Endothelial cell of umbilical vein (primary cell): ENCODE measurements at regions not wholly inside any gene's neighbourhood (a gene's known extent, or its start where the extent isn't known, plus 50 kb on each side); places are given as distances from the start of the nearest gene placed in this dataset.

Experiments used
- BruUV-seq: library from RNA; stranded (reverse); fragments of 400-500 nt; replicated peaks from 2 replicates; lab custom pipeline; 2021; lab: Mats Ljungman, UMichigan
- CTCF ChIA-PET: fragments of 300-600, 350-600 bp; sonication (Branson Sonifier 250); formaldehyde crosslinking; loops from one replicate; lab custom pipeline; 2021; ENCODE audit warnings: antibody characterized with exemption, inconsistent platforms; lab: Charles Lee
- POLR2A ChIA-PET: fragments of 300-600, 350-600 bp; sonication (Branson Sonifier 250); formaldehyde crosslinking; loops from one replicate; lab custom pipeline; 2021; ENCODE audit warnings: antibody characterized with exemption, inconsistent platforms; lab: Charles Lee
- DNase-seq: peaks from one replicate; pipeline ENCODE4 v3.0.0-alpha.2; 2011; ENCODE audit warnings: low read depth, low spot score
- FAIRE-seq: peaks from 2 replicates; lab custom pipeline; 2011; peaks lifted over from hg19 to GRCh38; lab: Jason Lieb, UNC
- H2AFZ ChIP-seq: 2 replicates; pipeline ENCODE4 v1.6.0; 2012; ENCODE audit warnings: low read depth, low read length, control low read depth, inconsistent platforms
- H3K27ac ChIP-seq: 2 replicates; pipeline ENCODE4 v1.5.1; 2011; ENCODE audit warnings: low read depth, mild to moderate bottlenecking, control low read depth, low read length, moderate library complexity; ENCODE audit not compliant: insufficient read depth
- H3K27me3 ChIP-seq, 2 experiments: 2 replicates each; pipeline versions ENCODE4 v1.6.0 to v1.6.1; 2011; ENCODE audit warnings: low read length in 2 of 2, mixed read lengths in 1 of 2; ENCODE audit not compliant: control insufficient read depth in 2 of 2, insufficient read depth in 2 of 2
- H3K36me3 ChIP-seq, 2 experiments: 2 replicates in 1 of 2; 3 replicates in 1 of 2; pipeline ENCODE4 v1.5.1; 2011; ENCODE audit warnings: low read length in 2 of 2, mild to moderate bottlenecking in 1 of 2, moderate library complexity in 1 of 2; ENCODE audit not compliant: control insufficient read depth in 2 of 2, insufficient read depth in 2 of 2; ENCODE audit errors: extremely low read depth in 1 of 2
- H3K4me1 ChIP-seq: 3 replicates; pipeline ENCODE4 v1.5.1; 2011; ENCODE audit warnings: mild to moderate bottlenecking, low read length; ENCODE audit not compliant: control insufficient read depth, insufficient read depth; ENCODE audit errors: extremely low read depth
- H3K4me2 ChIP-seq: 2 replicates; pipeline ENCODE4 v1.6.1; 2011; ENCODE audit warnings: low read length, control low read depth, mixed read lengths; ENCODE audit not compliant: insufficient read depth
- H3K4me3 ChIP-seq, 3 experiments: fragments of 200-600 bp in 1 of 3; sonication (generic), shearing (Covaris generic) in 1 of 3; replicated peaks in 1 of 3; 2 replicates each; pipeline ENCODE4 v1.5.1; 2011 to 2016; ENCODE audit warnings: control low read depth in 3 of 3, low read length in 3 of 3, mild to moderate bottlenecking in 2 of 3, inconsistent platforms in 1 of 3, low read depth in 1 of 3, moderate library complexity in 1 of 3; ENCODE audit not compliant: insufficient read depth in 1 of 3
- H3K79me2 ChIP-seq: 2 replicates; pipeline ENCODE4 v1.6.0; 2012; ENCODE audit warnings: low read length, inconsistent platforms; ENCODE audit not compliant: control insufficient read depth, insufficient read depth
- H3K9ac ChIP-seq: replicated peaks from 2 replicates; pipeline ENCODE3; 2011; ENCODE audit warnings: low read length, control low read depth; ENCODE audit not compliant: insufficient read depth; ENCODE audit errors: extremely low read depth
- H3K9me1 ChIP-seq: replicated peaks from 3 replicates; pipeline ENCODE4 v1.6.0; 2011; ENCODE audit warnings: mild to moderate bottlenecking, low read length; ENCODE audit not compliant: control insufficient read depth, insufficient read depth; ENCODE audit errors: extremely low read depth
- H3K9me3 ChIP-seq: replicated peaks from 2 replicates; pipeline ENCODE4 v1.5.1; 2012; ENCODE audit warnings: low read length, inconsistent platforms; ENCODE audit not compliant: control insufficient read depth, insufficient read depth
- H4K20me1 ChIP-seq: replicated peaks from 2 replicates; pipeline ENCODE3; 2011; ENCODE audit warnings: mild to moderate bottlenecking, low read length; ENCODE audit not compliant: control insufficient read depth, insufficient read depth; ENCODE audit errors: extremely low read depth
- CTCF ChIP-seq, 2 donors: IDR thresholded peaks; 1 replicate in 1 of 2; 2 replicates in 1 of 2; pipeline ENCODE4 v1.5.1; 2011; ENCODE audit warnings: low read length in 2 of 2, mild to moderate bottlenecking in 2 of 2, moderate library complexity in 2 of 2, control low read depth in 1 of 2, inconsistent platforms in 1 of 2, low read depth in 1 of 2; ENCODE audit not compliant: insufficient read depth in 1 of 2; ENCODE audit errors: extremely low read depth in 1 of 2
- EZH2 ChIP-seq: IDR thresholded peaks from 2 replicates; pipeline ENCODE4 v1.6.1; 2012; ENCODE audit warnings: borderline replicate concordance, low read depth, mild to moderate bottlenecking, moderate library complexity, low read length, inconsistent platforms; ENCODE audit not compliant: severe bottlenecking
- FOS ChIP-seq: IDR thresholded peaks from 2 replicates; pipeline ENCODE4 v1.6.1; 2011; ENCODE audit warnings: mild to moderate bottlenecking, low read length, moderate library complexity, borderline replicate concordance; ENCODE audit not compliant: insufficient read depth
- GATA2 ChIP-seq: IDR thresholded peaks from 2 replicates; pipeline ENCODE4 v1.7.0; 2011; ENCODE audit warnings: low read depth, mild to moderate bottlenecking, moderate library complexity, mixed read lengths, low read length; ENCODE audit not compliant: insufficient read length, insufficient read depth
- JUN ChIP-seq: IDR thresholded peaks from 2 replicates; pipeline ENCODE4 v1.6.1; 2011; ENCODE audit warnings: borderline replicate concordance, low read depth; ENCODE audit not compliant: insufficient read length, insufficient read depth
- MAX ChIP-seq: IDR thresholded peaks from 2 replicates; pipeline ENCODE4 v1.6.1; 2011; ENCODE audit not compliant: insufficient read depth, insufficient read length
- MYC ChIP-seq: IDR thresholded peaks from one replicate; pipeline ENCODE4 v1.6.1; 2011; ENCODE audit warnings: mild to moderate bottlenecking, low read depth, low read length
- POLR2A ChIP-seq: IDR thresholded peaks from 2 replicates; pipeline ENCODE4 v1.6.1; 2012; ENCODE audit warnings: low read depth, mild to moderate bottlenecking, control low read depth, low read length
- POLR2AphosphoS5 ChIP-seq: IDR thresholded peaks from 2 replicates; pipeline ENCODE4 v1.6.1; 2012; ENCODE audit warnings: low read depth, mild to moderate bottlenecking, control low read depth, low read length, moderate library complexity; ENCODE audit not compliant: insufficient read depth
- dilution Hi-C: fragments of 300-500 bp; cut with MboI; formaldehyde crosslinking; loops from one replicate; pipeline ENCODE4 v1.15.0; 2019; ENCODE audit warnings: low sequenced_read_pairs; ENCODE audit not compliant: extremely low pct_ligation_motif_present
- intact Hi-C: fragments of 100-400 bp; cut with micrococcal nuclease; formaldehyde crosslinking; loops from one replicate; pipeline ENCODE4 v1.10.0; 2022

- H3K9ac ChIP-seq: no peak overlapping the region
- DNase-seq: no peak
- H4K20me1 ChIP-seq: no peaks in the 10 kb centered on the region
- CTCF ChIA-PET: no interaction called here
- H3K4me3 ChIP-seq: no peak overlapping the region
- intact Hi-C loops: no loop called here
- no peaks in the 10 kb centered on the region for H3K36me3 ChIP-seq
- H3K9me3 ChIP-seq: no peaks in the 10 kb centered on the region
- H3K9me1 ChIP-seq: no peaks in the 10 kb centered on the region
- dilution Hi-C loops: no loop called here
- H3K27ac ChIP-seq: no peak overlapping the region
- no peak for FAIRE-seq
- BruUV-seq: no TSS peak
- no peak for TF ChIP-seq JUN
- no peak for TF ChIP-seq MAX
- no peak for TF ChIP-seq FOS
- no peak for TF ChIP-seq GATA2
- TF ChIP-seq POLR2A: no peak
- TF ChIP-seq CTCF (IDR thresholded peaks at IDR 0.05; ENCODE audit: extremely low read depth in 1 of 2, insufficient read depth in 1 of 2, low read depth in 1 of 2, low read length in 2 of 2): no peak
- no peak for TF ChIP-seq POLR2AphosphoS5
- TF ChIP-seq EZH2: no peak
- TF ChIP-seq MYC: no peak
- H3K4me1 ChIP-seq: no peaks in the 10 kb centered on the region
- POLR2A ChIA-PET: no interaction called here
- H3K4me2 ChIP-seq: no peak overlapping the region
- no peak overlapping the region for H2AFZ ChIP-seq
- peaks cover 0 to 2% of the 10 kb centered on the region in 2 experiments for H3K27me3 ChIP-seq
- no peaks in the 10 kb centered on the region for H3K79me2 ChIP-seq
Observed at GRCh38 chr17:55833306-55833705, 82.5 kb downstream of the PCTP start.
